ENCODE measurements at regions not wholly inside any gene's neighbourhood (a gene's known extent, or its start where the extent isn't known, plus 50 kb on each side); places are given as distances from the start of the nearest gene placed in this dataset.
A peak's percentile ranks its signal among the peaks of the same experiment; 100 is the strongest.

DNA sequence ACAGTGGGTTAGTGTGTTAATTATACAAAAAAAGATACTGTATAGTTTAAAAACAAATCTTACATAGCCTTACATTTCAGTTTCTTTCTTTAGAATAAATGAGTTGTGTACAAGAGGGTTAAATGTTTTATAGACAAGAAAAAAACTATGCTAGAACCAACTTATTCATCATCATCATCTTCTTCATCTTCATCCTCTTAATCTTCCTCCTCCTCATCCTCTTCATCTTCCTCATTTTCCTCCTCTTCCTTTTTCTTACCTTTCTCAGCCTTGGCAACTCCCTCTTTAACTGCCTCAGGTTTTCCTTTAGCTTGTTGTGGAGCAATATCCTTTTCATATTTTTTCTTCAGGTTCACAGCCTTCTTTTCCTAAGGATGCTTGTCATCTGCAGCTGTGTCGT is 53.7 kb downstream of the RPS12 start:
- CTCF ChIA-PET, result interaction anchor here (1.0 kb wide), 1 partner anchor 172 kb away, joined by 3 read pairs; no protein-coding TSS in a partner anchor
- Mint-ChIP-seq H3K27me3 (ENCODE audit: insufficient read depth, unreplicated experiment) (no peaks in the 10 kb centered on the region), H3K9me3 (ENCODE audit: unreplicated experiment) (no peaks in the 10 kb centered on the region), H3K4me3 (ENCODE audit: unreplicated experiment) (no peak overlapping the region), H3K27ac (ENCODE audit: low read depth, unreplicated experiment) (no peak overlapping the region), H3K36me3 (ENCODE audit: insufficient read depth, unreplicated experiment) (no peaks in the 10 kb centered on the region), H3K4me1 (ENCODE audit: insufficient read depth, unreplicated experiment) (no peaks in the 10 kb centered on the region)
- DNase-seq (ENCODE audit: unreplicated experiment), result no peak
- intact Hi-C loops (cut with micrococcal nuclease), result no loop called here
- TF ChIP-seq, protein P1, sequence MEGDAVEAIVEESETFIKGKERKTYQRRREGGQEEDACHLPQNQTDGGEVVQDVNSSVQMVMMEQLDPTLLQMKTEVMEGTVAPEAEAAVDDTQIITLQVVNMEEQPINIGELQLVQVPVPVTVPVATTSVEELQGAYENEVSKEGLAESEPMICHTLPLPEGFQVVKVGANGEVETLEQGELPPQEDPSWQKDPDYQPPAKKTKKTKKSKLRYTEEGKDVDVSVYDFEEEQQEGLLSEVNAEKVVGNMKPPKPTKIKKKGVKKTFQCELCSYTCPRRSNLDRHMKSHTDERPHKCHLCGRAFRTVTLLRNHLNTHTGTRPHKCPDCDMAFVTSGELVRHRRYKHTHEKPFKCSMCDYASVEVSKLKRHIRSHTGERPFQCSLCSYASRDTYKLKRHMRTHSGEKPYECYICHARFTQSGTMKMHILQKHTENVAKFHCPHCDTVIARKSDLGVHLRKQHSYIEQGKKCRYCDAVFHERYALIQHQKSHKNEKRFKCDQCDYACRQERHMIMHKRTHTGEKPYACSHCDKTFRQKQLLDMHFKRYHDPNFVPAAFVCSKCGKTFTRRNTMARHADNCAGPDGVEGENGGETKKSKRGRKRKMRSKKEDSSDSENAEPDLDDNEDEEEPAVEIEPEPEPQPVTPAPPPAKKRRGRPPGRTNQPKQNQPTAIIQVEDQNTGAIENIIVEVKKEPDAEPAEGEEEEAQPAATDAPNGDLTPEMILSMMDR (IDR thresholded peaks at IDR 0.05; ENCODE audit: unreplicated experiment), result no peak
- no TSS peak for BruUV-seq (replicated peaks)
- POLR2A ChIA-PET, result no interaction called here

DNA sequence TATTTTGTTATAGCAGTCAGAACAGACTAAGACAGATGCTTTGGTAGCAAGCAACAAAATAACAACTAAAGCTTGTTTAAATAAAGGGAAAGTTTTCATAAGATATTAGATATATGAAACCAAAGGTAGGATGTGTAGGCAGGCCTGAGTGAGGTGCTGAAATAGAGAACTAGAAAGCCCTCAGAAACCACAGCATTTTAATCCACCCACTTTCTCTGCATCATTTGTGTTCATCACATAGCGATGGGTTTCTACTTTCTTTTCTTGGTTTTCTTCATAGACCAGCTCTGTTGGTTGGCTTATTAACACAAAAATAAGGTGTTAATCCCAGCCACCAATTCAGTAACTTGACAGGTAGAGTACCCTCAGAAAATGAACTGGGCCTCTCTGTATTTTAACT is 58.6 kb downstream of the RPS12 start:
- H3K27ac Mint-ChIP-seq (ENCODE audit: low read depth, unreplicated experiment), result no peak overlapping the region
- peaks cover 8% of the 10 kb centered on the region for H3K9me3 Mint-ChIP-seq (ENCODE audit: unreplicated experiment)
- ChIA-PET CTCF (no interaction called here), POLR2A (no interaction called here)
- intact Hi-C loops (cut with micrococcal nuclease), result no loop called here
- no peak for DNase-seq (ENCODE audit: unreplicated experiment)
- no peaks in the 10 kb centered on the region for H3K4me1 Mint-ChIP-seq (ENCODE audit: insufficient read depth, unreplicated experiment)
- no peaks in the 10 kb centered on the region for H3K36me3 Mint-ChIP-seq (ENCODE audit: insufficient read depth, unreplicated experiment)
- BruUV-seq (replicated peaks), result no TSS peak
- no peaks in the 10 kb centered on the region for H3K27me3 Mint-ChIP-seq (ENCODE audit: insufficient read depth, unreplicated experiment)
- no peak overlapping the region for H3K4me3 Mint-ChIP-seq (ENCODE audit: unreplicated experiment)
- TF ChIP-seq, protein P1 (IDR thresholded peaks at IDR 0.05; ENCODE audit: unreplicated experiment), result no peak

DNA sequence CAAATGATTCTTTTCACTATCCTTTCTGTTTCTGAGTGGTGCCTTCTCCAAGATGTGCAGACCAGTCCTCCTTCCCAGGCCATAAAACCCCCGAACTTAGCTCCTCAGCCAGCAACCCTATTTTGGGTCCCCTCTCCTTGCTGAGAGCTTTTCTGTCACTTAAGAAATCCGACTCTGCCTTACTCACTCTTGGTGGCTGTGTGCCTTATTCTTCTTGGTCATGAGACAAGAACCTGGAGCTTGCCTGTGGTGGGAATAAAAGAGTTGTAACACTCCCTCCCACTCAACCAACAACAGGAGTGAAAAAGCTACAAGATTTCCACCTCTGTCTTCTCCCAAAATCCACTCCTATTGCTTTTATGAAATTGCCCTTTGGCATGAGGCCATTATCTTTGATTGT is 62.6 kb downstream of the RPS12 start:
- no TSS peak for BruUV-seq (replicated peaks)
- peaks cover 8% of the 10 kb centered on the region for H3K9me3 Mint-ChIP-seq (ENCODE audit: unreplicated experiment)
- no peak overlapping the region for H3K4me3 Mint-ChIP-seq (ENCODE audit: unreplicated experiment)
- DNase-seq (ENCODE audit: unreplicated experiment), result no peak
- H3K27ac Mint-ChIP-seq (ENCODE audit: low read depth, unreplicated experiment), result no peak overlapping the region
- ChIA-PET POLR2A (no interaction called here), CTCF (no interaction called here)
- no peaks in the 10 kb centered on the region for H3K36me3 Mint-ChIP-seq (ENCODE audit: insufficient read depth, unreplicated experiment)
- H3K27me3 Mint-ChIP-seq (ENCODE audit: insufficient read depth, unreplicated experiment), result no peaks in the 10 kb centered on the region
- no peaks in the 10 kb centered on the region for H3K4me1 Mint-ChIP-seq (ENCODE audit: insufficient read depth, unreplicated experiment)
- TF ChIP-seq, protein P1 (IDR thresholded peaks at IDR 0.05; ENCODE audit: unreplicated experiment), result no peak
- intact Hi-C loops (cut with micrococcal nuclease), result no loop called here

DNA sequence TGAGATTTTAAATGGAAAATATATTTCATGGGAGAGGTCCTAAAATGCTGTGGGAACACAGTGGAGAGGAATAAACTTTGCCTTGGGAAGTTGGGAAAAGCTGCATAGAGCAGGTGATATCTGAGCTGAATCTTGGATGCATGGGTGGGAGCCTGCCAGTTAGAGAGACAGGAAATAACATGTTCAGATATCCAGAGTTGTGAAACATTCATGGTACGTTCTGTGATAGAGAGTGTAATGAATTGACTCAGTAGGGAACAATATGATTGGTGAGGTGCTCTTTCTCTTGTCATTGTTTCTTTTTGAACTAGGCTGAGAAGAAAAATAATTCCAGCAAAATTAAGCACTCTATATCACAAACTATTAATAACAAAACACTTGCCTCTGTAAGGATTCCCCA is 72.8 kb downstream of the RPS12 start:
- TF ChIP-seq, protein P1 (IDR thresholded peaks at IDR 0.05; ENCODE audit: unreplicated experiment), result no peak
- no TSS peak for BruUV-seq (replicated peaks)
- no peaks in the 10 kb centered on the region for H3K27me3 Mint-ChIP-seq (ENCODE audit: insufficient read depth, unreplicated experiment)
- intact Hi-C loops (cut with micrococcal nuclease), result no loop called here
- ChIA-PET POLR2A (interaction anchor here (0.6 to 1.5 kb wide), 3 partner anchors 9 to 73 kb away, joined by 3 read pairs; partner anchors contain the start of gene RPS12), CTCF (interaction anchor here (0.6 to 1.0 kb wide), 4 partner anchors 15 to 614 kb away, joined by 3 to 6 read pairs (median 3); no protein-coding TSS in a partner anchor)
- no peaks in the 10 kb centered on the region for H3K36me3 Mint-ChIP-seq (ENCODE audit: insufficient read depth, unreplicated experiment)
- H3K4me1 Mint-ChIP-seq (ENCODE audit: insufficient read depth, unreplicated experiment), result peaks cover 19% of the 10 kb centered on the region
- no peaks in the 10 kb centered on the region for H3K9me3 Mint-ChIP-seq (ENCODE audit: unreplicated experiment)
- no peak overlapping the region for H3K4me3 Mint-ChIP-seq (ENCODE audit: unreplicated experiment)
- no peak overlapping the region for H3K27ac Mint-ChIP-seq (ENCODE audit: low read depth, unreplicated experiment)
- DNase-seq (ENCODE audit: unreplicated experiment), result peak; percentile 56

Data from MCF 10A (cell line).